Fibroblast of skin of scalp (primary cell): ENCODE measurements at regions not wholly inside any gene's neighbourhood (a gene's known extent, or its start where the extent isn't known, plus 50 kb on each side); places are given as distances from the start of the nearest gene placed in this dataset.
"Not testable (repeated sequence)": the region's sequence is repeated elsewhere in the genome, so short reads cannot be mapped to it uniquely, and the experiment has no call there.

ENCODE experiments used
- DNase-seq: peaks from one replicate; pipeline ENCODE4 v3.0.0-alpha.2; 2013

- peak; percentile 92 for DNase-seq
These were observed 346.9 kb upstream of the PSMD7 start for GRCh38 chr16:73949574-73950320.

- DNase-seq, result no peak
These were observed 351.0 kb upstream of the PSMD7 start for GRCh38 chr16:73945631-73946030.

DNA sequence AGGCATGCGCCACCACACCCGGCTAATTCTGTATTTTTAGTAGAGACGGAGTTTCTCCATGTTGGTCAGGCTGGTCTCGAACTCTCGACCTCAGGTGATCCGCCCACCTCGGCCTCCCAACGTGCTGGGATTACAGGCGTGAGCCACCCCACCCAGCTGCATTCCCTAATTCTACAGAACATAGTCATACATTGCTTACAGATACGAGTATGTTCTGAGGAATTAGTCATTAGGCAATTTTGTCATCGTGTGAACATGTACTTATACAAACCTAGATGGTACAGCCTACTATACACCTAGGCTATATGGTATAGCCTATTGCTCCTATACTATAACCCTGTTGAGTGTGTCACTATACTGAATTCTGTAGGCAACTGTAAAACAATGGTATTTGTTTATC lies 353.4 kb upstream of the PSMD7 start:
- DNase-seq, result not testable (repeated sequence)

GRCh38 chr16:73940786-73941185 lies 355.8 kb upstream of the PSMD7 start:
- not testable (repeated sequence) for DNase-seq

DNA sequence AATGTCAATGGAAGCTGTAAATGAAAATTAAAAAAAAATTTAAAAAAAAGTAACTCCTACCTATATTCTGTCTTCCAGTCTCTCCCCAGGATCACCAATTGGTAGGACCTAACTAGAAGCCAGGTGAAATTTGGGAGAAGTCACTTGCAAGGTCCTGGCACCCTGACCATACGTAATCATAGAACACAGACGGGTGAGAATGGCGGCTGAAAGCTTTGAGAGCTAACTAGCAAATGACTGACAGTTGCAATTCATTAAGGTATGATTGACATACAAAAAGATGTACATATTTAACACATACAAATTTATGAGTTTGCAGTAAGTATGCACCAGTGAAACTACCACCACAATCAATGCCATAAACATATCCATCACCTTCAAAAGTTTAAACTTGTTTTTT lies 372.7 kb upstream of the PSMD7 start:
- no peak for DNase-seq

DNA sequence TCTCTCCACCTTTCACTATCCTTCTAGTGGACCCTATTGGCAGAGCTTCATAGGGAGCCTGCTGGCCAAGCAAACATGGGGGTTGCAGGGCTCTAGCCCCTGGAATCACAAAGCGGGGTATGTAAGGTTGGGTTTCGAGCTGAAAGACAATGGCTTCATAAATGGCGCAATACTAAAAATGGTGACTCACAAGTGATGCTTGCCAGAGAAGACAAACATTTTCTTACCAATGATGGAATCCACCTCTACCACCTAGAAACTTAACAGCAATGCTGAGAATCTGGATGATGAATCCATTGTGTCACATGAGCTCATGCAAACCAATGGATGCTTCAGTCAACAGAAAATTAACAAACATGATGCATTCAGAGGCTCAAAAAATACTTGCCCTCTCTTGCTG lies 375.3 kb upstream of the PSMD7 start:
- DNase-seq, result no peak

GRCh38 chr16:73916829-73917594 lies 379.6 kb upstream of the PSMD7 start:
- no peak for DNase-seq

DNA sequence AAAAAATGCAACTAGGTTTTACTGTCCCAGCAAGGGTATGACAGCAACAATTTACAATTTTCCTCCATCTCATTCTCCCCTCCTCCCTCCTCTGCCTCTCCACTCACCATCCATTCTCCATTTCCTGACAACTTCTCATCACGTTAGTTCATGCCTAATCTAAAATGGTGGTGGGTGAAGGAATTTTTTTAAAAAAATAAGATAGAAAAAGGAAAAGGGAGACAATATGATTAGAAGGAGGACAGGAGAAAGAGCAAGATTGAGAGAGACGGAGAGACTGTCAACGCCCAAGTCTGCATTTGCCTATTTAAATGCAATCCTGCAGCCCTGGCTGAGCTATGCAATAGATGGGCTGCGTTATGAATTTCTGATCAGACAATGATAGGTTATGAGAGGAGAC lies 380.7 kb upstream of the PSMD7 start:
- DNase-seq, result no peak

DNA sequence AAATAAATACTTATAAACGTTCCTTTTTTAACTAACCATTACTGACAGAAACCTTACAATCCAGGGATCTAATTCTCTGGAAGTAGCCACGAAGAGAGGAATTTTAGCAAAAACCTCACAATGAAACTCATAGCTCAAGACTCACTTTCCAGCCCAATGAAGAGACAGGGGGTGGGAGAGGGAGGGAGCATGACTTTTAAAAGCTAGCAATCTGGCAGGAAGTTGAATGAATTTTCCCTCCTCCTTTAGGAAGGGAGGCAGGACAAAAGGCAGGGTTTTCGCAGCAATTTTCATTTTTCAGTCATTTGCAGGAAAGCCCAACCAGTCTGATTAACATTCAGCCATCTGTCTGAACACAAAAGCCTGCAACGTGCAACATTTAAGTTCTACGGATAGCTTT lies 381.5 kb upstream of the PSMD7 start:
- DNase-seq, result peak; percentile 61

GRCh38 chr16:73912850-73913249 lies 383.8 kb upstream of the PSMD7 start:
- no peak for DNase-seq

- no peak for DNase-seq
These were observed 384.3 kb upstream of the PSMD7 start for GRCh38 chr16:73912281-73912680.

DNA sequence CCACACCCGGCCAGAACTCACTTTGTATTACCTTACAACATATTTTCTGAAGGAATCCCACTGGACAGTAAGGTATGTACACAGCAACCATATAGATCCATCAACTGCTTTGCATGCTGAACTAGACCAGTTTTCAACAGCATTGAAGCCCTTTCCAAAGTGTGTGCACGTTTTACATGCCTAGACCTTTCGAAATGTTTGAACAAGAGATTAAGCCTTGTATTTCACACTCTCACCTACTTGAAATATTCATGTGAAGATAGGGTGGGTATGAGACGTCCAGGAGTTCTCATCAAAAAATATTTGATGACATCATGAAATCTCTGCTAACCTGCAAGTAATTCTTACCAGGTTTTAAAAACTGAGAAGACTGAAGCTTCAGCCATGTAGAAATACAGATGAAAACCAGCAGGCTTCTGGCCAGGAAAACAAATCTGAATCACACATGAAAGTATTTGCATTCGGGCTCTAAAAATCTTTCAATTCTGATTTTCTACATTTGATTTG lies 387.0 kb upstream of the PSMD7 start:
- no peak for DNase-seq

DNA sequence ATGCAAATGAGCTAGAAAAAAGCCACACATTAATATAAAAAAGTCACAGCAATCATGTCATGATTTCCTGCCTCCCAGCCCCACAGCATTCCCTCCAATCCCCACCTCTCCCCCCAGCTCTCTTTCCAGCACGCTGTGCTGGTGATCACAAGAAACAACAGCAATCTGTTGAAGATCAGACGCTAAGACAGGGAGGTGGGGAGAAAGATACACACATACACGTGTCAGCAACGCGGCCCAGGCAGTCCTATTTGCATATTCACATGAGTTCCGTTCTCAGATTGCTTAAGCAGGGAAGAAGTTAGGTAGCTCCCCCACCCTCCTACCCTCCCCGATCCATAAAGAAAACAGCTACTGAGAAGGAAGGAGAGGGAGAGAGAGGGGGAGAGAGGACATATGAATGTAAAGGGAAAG lies 405.5 kb upstream of the PSMD7 start:
- peak; percentile 29 for DNase-seq

DNA sequence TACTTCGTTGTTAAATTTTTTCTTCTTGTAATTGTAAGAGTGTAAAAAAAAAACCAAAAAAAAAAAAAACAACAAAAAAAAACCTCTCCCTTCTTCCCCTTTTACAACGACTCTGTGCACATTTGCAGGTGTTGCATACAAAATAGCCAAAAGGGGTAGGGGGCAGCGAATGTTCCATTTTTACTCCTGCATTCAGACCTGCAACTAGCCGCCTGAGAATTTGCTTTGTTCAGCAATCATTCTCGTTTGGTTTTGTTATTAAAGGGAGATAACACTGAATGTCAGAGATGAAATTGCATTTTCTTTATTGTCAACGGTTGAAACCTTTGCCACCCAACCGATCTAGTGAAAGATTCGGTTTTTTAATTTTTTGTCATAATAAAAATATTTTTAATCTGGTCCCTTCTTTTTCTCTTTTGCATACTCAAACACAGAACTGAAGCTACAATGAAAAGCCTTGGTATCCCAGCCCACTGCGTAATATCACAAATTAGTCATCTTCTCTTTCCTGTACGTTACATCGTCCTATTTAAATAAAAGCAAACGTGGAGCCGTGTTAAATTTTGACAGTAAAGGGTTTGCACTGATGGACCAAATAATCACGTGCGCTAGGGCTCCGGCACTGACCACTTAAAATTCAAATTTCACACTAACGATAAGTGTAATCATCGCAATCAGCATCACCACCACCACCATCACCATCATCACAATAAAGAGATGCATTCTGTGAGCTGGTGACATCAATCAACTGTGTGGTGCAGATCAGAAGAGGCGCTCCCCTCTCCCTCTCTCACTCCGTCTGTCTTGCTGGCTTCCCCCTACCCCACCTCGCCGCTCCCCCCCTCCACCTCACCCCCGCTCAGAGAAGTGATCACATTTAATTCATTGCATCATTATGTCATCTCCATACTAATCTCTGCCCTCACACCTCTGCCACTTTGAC lies 406.2 kb upstream of the PSMD7 start:
- DNase-seq, result no peak

- DNase-seq, result peak; percentile 5
These were observed 407.6 kb upstream of the PSMD7 start for GRCh38 chr16:73888840-73889490.

DNA sequence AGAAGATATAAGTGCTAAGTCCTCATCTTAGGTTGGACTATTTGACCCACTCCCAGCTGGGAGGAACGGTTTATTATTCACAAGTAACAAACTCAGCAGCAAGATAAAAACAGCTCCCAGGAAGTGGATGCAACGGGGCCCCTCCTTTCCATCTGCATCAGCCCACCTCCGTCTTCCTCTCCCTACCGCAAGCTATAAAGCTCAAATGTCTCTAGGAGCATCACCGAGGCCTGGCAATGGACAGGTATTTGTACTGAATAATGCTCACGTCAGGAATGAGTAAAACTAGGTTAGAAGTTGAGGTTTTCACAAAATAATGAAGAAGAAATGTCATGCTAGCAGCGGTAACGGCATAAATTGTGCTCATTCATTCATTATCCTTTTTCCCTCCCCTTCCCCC lies 408.7 kb upstream of the PSMD7 start:
- DNase-seq, result no peak

DNA sequence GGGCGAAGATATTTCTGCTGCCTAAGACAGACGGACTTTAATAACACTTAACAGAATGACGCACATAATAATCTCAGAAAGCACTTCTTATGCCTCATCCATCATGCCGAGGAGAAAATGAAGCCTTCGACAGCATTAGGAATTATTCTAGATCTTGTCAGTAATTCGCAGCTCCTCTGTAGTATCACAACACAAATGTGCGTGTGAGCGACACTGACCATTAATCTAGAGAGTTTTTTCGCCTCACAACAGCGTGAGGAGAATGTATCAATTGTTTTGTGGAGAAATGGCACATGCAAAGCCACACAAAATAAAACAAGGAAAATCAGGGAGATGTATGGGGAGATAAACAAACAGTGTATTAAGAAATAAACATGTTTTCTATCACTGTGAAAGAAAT lies 410.2 kb upstream of the PSMD7 start:
- no peak for DNase-seq

DNA sequence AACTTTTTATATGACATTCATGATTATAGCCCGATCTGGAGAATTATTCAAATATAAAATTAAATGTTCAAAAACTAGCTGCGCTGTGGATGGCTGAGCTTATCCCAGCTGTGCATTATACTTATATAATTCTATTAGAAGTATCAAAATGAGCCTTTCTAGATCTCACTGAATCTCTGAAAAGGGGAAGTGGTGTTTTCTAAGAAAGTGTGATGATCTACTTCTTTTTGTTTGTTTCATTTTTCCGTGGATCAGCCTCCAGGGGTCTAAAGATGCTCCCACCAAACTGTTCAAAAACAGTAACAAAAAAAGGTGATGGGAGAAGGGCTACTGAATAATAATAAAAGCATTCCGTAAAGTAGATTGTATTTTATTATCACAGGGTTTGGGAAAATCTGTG lies 411.3 kb upstream of the PSMD7 start:
- no peak for DNase-seq

DNA sequence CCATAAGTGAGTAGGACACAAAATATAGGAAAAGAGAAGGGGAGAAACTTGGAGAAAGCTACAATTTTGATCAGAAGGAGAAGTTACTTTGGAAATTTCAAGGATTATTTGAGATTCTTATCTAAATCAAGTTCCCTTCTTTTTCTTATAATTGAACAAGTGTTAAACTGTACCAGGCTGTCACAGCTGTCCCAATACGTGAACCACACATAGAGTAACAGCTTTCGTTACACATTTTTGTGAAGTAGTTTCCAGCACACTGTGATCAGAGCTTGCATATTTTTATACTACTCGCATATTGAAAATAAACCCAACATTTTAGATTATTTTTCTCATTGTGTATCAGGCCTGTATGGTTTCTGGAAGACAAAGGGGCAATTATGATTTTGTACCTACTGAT lies 412.8 kb upstream of the PSMD7 start:
- no peak for DNase-seq

DNA sequence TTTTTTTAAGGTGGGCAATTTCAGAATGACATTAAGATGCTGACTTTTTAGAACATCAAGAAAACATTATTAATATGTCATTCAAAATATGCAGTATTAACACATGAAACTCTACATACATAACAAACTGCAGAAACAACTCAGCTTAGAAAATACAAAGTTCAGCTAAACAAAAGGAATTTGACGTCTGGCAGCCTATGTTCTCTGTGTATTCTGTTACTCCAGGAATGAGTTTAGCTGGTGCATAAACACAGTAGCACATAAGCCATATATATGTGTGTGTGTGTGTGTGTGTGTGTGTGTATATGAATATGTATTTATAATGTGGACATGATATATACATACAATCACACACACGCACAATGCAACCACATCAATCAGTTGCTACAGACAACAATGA lies 413.5 kb upstream of the PSMD7 start:
- no peak for DNase-seq

- no peak for DNase-seq
These were observed 414.0 kb upstream of the PSMD7 start for GRCh38 chr16:73882651-73883050.

DNA sequence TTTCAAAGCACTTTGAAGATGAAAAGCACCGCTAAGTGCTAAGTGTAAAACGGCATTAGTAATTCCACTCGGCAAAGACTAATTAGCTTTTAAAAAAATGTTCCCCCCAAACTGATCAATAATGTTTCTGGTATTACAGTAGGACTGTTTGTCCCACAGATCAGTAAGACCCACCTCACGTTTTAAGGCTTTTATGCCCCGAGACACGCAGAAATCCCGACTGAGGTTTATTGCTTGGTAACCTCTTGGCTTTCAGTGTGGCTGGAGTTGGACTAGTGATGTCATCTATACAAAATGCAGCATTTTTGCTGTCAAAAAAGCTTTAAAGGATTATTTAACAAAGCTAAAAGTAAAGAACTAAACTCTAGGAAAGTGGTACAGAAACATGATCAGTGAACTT lies 414.6 kb upstream of the PSMD7 start:
- no peak for DNase-seq
